Activated CD4-positive, alpha-beta memory T cell treated with anti-CD3 and anti-CD28 coated beads for 36 hours (primary cell): ENCODE measurements at regions not wholly inside any gene's neighbourhood (a gene's known extent, or its start where the extent isn't known, plus 50 kb on each side); places are given as distances from the start of the nearest gene placed in this dataset.

ENCODE experiments used
- CTCF ChIA-PET: fragments of 350-600 bp; sonication (Branson Sonifier 250); formaldehyde crosslinking; loops from one replicate; lab custom pipeline; 2021; ENCODE audit warnings: antibody characterized with exemption, inconsistent platforms; lab: Charles Lee
- POLR2A ChIA-PET: fragments of 350-600 bp; sonication (Branson Sonifier 250); formaldehyde crosslinking; loops from one replicate; lab custom pipeline; 2021; ENCODE audit warnings: antibody characterized with exemption; lab: Charles Lee
- DNase-seq: peaks from one replicate; pipeline ENCODE4 v3.0.0-alpha.2; 2020
- H3K27ac Mint-ChIP-seq: one replicate; pipeline ENCODE4 v1.8.0; 2021; ENCODE audit warnings: mixed read lengths
- H3K27me3 Mint-ChIP-seq: one replicate; pipeline ENCODE4 v1.8.0; 2021; ENCODE audit warnings: mixed read lengths
- H3K36me3 Mint-ChIP-seq: one replicate; pipeline ENCODE4 v1.8.0; 2021; ENCODE audit warnings: mixed read lengths
- H3K4me1 Mint-ChIP-seq: one replicate; pipeline ENCODE4 v1.8.0; 2021; ENCODE audit warnings: low read depth, mixed read lengths
- H3K4me3 Mint-ChIP-seq: one replicate; pipeline ENCODE4 v1.8.0; 2021; ENCODE audit warnings: mild to moderate bottlenecking, mixed read lengths
- H3K9me3 Mint-ChIP-seq: one replicate; pipeline ENCODE4 v1.8.0; 2021; ENCODE audit warnings: mixed read lengths
- intact Hi-C: fragments of 100-400 bp; cut with micrococcal nuclease; formaldehyde crosslinking; loops from one replicate; pipeline ENCODE4 v1.15.1; 2023

DNA sequence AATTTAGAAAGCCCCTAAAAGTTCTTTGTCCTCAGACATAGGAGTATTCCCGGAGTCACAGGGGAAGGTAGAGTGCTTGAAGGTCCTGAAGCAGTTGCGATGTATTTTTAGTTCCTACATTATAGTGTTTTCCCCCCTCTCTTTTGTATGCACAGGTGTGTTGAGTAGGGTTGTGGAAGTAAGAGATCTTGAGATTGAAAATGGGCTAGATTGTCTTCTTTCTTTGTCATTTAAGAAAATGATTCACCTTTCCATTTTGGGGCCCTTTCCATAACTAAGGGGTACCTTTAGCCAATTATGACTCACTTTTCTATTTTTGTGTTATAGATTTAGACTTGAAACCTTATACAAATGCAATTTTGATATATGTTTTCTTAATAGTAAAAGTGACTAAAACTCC, 75.8 kb upstream of the AFF2 start:
- no peaks in the 10 kb centered on the region for H3K9me3 Mint-ChIP-seq
- no peak overlapping the region for H3K27ac Mint-ChIP-seq
- H3K4me3 Mint-ChIP-seq: no peak overlapping the region
- ChIA-PET CTCF (no interaction called here), POLR2A (no interaction called here)
- no peak for DNase-seq
- intact Hi-C loops: no loop called here
- no peaks in the 10 kb centered on the region for H3K36me3 Mint-ChIP-seq
- no peaks in the 10 kb centered on the region for H3K27me3 Mint-ChIP-seq
- peaks cover 3% of the 10 kb centered on the region for H3K4me1 Mint-ChIP-seq

DNA sequence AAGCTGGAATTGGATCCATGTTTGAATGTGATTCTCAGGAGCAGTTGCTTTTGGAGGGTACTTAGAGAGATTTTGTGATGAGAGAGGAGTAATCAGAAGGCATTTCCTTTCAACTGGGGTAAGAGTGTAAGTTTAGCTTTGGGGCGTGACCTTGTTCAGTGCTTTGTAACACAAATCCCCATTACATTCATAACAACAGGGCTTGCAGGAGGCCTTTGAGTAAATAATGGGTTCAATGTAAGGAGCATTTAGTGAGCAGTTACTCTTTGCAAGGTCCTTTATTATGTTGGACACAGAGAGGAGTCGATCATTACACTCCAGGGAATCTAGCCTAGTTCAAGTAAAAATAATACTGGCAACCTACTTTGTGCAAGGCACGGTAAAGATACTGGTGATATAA, 74.0 kb upstream of the AFF2 start:
- DNase-seq: no peak
- no peak overlapping the region for H3K4me3 Mint-ChIP-seq
- ChIA-PET CTCF (no interaction called here), POLR2A (no interaction called here)
- H3K36me3 Mint-ChIP-seq: no peaks in the 10 kb centered on the region
- H3K27ac Mint-ChIP-seq: no peak overlapping the region
- H3K4me1 Mint-ChIP-seq: peaks cover 3% of the 10 kb centered on the region
- no peaks in the 10 kb centered on the region for H3K27me3 Mint-ChIP-seq
- H3K9me3 Mint-ChIP-seq: no peaks in the 10 kb centered on the region
- intact Hi-C loops: no loop called here

DNA sequence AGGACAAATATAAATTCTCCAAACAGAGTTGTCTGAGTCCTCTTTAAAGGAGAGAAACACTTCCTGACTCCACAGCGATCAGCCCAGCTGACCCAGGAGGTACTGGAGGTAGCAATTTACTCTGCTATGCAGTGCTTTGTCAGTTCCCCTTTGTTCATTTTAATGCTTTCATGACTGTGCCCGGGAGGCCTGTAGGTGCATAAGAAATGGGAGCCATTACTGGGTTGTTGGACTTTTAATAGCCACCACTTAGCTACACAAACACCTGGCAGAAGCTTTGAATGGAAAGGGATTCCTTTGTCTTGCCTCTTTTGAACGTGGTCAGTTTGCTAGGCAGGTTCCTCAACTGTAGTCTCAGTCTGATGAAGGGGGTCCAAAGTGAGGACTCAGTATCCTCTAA, 59.0 kb upstream of the AFF2 start:
- intact Hi-C loops: no loop called here
- peaks cover 4% of the 10 kb centered on the region for H3K4me1 Mint-ChIP-seq
- no peaks in the 10 kb centered on the region for H3K9me3 Mint-ChIP-seq
- no peak overlapping the region for H3K4me3 Mint-ChIP-seq
- ChIA-PET CTCF (no interaction called here), POLR2A (no interaction called here)
- no peak overlapping the region for H3K27ac Mint-ChIP-seq
- no peaks in the 10 kb centered on the region for H3K36me3 Mint-ChIP-seq
- DNase-seq: no peak
- H3K27me3 Mint-ChIP-seq: no peaks in the 10 kb centered on the region

DNA sequence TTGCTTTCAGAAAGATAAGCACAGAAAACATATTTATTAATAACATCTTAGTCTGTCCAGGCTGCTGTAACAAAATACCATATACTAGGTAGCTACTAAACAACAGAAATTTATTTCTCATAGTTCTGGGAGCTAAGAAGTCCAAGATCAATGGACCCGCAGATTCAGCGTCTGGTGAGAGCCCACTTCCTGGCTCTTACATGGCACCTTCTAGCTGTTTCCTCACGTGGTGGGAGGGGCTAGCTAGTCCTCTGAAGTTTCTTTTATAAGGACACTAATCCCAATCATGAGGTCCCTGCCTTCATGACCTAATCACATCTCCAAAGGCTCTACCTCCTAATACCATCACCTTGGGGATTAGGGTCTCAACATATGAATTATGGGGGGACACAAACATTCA, 57.2 kb upstream of the AFF2 start:
- Mint-ChIP-seq H3K27me3 (no peaks in the 10 kb centered on the region), H3K4me1 (peaks cover 4% of the 10 kb centered on the region), H3K4me3 (no peak overlapping the region), H3K36me3 (no peaks in the 10 kb centered on the region), H3K9me3 (no peaks in the 10 kb centered on the region), H3K27ac (no peak overlapping the region)
- ChIA-PET CTCF (no interaction called here), POLR2A (no interaction called here)
- intact Hi-C loops: no loop called here
- DNase-seq: no peak

DNA sequence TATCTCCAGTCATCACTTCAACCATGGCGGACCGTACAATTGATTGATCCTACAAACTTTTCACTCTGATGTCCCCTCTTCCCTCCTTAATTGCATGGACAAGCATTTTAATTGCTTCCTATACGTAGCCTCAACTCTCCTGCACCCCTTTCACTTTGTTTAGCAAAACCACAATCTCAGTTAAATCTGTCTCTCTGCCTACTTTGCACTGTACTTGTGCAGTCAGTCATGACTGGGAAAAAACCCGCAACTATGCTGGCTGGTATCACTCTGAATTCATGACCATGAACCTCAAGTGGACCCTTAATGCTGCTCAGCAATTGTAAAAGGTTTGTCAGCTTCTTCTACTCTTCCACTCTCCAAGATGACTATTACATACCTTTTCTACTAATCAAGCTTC, 51.7 kb upstream of the AFF2 start:
- H3K27me3 Mint-ChIP-seq: no peaks in the 10 kb centered on the region
- intact Hi-C loops: no loop called here
- no peaks in the 10 kb centered on the region for H3K36me3 Mint-ChIP-seq
- POLR2A ChIA-PET: no interaction called here
- CTCF ChIA-PET: no interaction called here
- H3K9me3 Mint-ChIP-seq: no peaks in the 10 kb centered on the region
- no peak overlapping the region for H3K4me3 Mint-ChIP-seq
- H3K27ac Mint-ChIP-seq: no peak overlapping the region
- H3K4me1 Mint-ChIP-seq: no peaks in the 10 kb centered on the region
- no peak for DNase-seq
